Astrocyte (in vitro differentiated cells and primary cell): ENCODE measurements at regions not wholly inside any gene's neighbourhood (a gene's known extent, or its start where the extent isn't known, plus 50 kb on each side); places are given as distances from the start of the nearest gene placed in this dataset.
A peak's percentile ranks its signal among the peaks of the same experiment; 100 is the strongest.

Source experiments
- DNase-seq: peaks from one replicate; pipeline ENCODE4 v3.0.0-alpha.2; 2010; ENCODE audit warnings: low read depth
- FAIRE-seq: peaks from 2 replicates; lab custom pipeline; 2011; peaks lifted over from hg19 to GRCh38; lab: Jason Lieb, UNC
- H2AFZ ChIP-seq: 2 replicates; pipeline ENCODE4 v1.6.0; 2012; ENCODE audit warnings: low read depth, low read length, inconsistent platforms
- H3K27ac ChIP-seq: 2 replicates; pipeline ENCODE4 v1.5.1; 2011; ENCODE audit warnings: low read depth, low read length, inconsistent platforms
- H3K27me3 ChIP-seq: 2 replicates; pipeline ENCODE4 v1.6.0; 2011; ENCODE audit warnings: low read length, inconsistent platforms; ENCODE audit not compliant: insufficient read depth
- H3K36me3 ChIP-seq: 2 replicates; pipeline ENCODE4 v1.5.1; 2011; ENCODE audit warnings: low read length, inconsistent platforms; ENCODE audit not compliant: insufficient read depth
- H3K4me1 ChIP-seq: 2 replicates; pipeline ENCODE4 v1.5.1; 2011; ENCODE audit warnings: low read length, inconsistent platforms; ENCODE audit not compliant: insufficient read depth
- H3K4me2 ChIP-seq: 2 replicates; pipeline ENCODE4 v1.6.0; 2012; ENCODE audit warnings: low read length, inconsistent platforms
- H3K4me3 ChIP-seq: 2 replicates; pipeline ENCODE4 v1.5.1; 2011; ENCODE audit warnings: low read depth, mild to moderate bottlenecking, low read length, inconsistent platforms; ENCODE audit not compliant: insufficient read depth
- H3K79me2 ChIP-seq: 2 replicates; pipeline ENCODE4 v1.6.0; 2012; ENCODE audit warnings: mild to moderate bottlenecking, low read length, inconsistent platforms; ENCODE audit not compliant: insufficient read depth
- H3K9ac ChIP-seq: 2 replicates; pipeline ENCODE4 v1.6.0; 2012; ENCODE audit warnings: mild to moderate bottlenecking, low read length, inconsistent platforms
- H3K9me3 ChIP-seq: 2 replicates; pipeline ENCODE4 v1.5.1; 2012; ENCODE audit warnings: low read depth, mild to moderate bottlenecking, low read length, inconsistent platforms; ENCODE audit not compliant: insufficient read depth
- H4K20me1 ChIP-seq: 2 replicates; pipeline ENCODE4 v1.6.0; 2012; ENCODE audit warnings: low read length, inconsistent platforms; ENCODE audit not compliant: insufficient read depth
- H3K27ac Mint-ChIP-seq: one replicate; pipeline ENCODE4 v1.8.0; 2021; ENCODE audit warnings: mild to moderate bottlenecking, mixed read lengths; ENCODE audit not compliant: unreplicated experiment
- H3K27me3 Mint-ChIP-seq: one replicate; pipeline ENCODE4 v1.8.0; 2021; ENCODE audit warnings: low read depth, mixed read lengths; ENCODE audit not compliant: unreplicated experiment
- H3K36me3 Mint-ChIP-seq: one replicate; pipeline ENCODE4 v1.8.0; 2021; ENCODE audit warnings: low read depth, mixed read lengths; ENCODE audit not compliant: unreplicated experiment
- H3K4me1 Mint-ChIP-seq: one replicate; pipeline ENCODE4 v1.8.0; 2021; ENCODE audit warnings: low read depth, mixed read lengths; ENCODE audit not compliant: unreplicated experiment
- H3K4me3 Mint-ChIP-seq: one replicate; pipeline ENCODE4 v1.8.0; 2021; ENCODE audit warnings: mild to moderate bottlenecking, moderate library complexity, mixed read lengths; ENCODE audit not compliant: unreplicated experiment
- H3K9me3 Mint-ChIP-seq: one replicate; pipeline ENCODE4 v1.8.0; 2021; ENCODE audit warnings: mild to moderate bottlenecking, mixed read lengths; ENCODE audit not compliant: unreplicated experiment
- CTCF ChIP-seq: IDR thresholded peaks from 2 replicates; pipeline ENCODE4 v1.5.1; 2011; ENCODE audit warnings: low read depth, mild to moderate bottlenecking, inconsistent platforms, low read length, moderate library complexity; ENCODE audit not compliant: insufficient read depth
- EZH2 ChIP-seq: IDR thresholded peaks from 2 replicates; pipeline ENCODE4 v1.6.1; 2012; ENCODE audit warnings: mild to moderate bottlenecking, low read length, inconsistent platforms; ENCODE audit not compliant: insufficient read depth

DNA sequence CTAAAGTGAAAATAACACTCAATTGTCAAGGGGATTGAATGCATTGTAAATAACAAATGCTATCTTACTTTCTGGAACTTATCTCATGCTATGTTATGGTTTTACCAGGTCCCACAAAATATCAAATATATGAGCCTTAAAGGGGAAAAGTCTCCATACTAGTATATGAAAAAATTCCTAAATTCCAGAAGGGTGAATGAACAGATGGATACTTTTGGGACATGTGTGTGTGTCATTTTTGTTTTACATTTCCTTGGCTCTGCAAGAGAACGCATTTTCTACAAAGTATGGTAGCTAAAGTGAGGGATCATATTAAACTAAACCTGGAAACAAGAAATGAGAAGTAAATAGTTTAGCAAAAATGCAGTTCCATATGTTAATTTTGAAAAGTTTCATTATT is 682.8 kb downstream of the INHBA start:
- no peak overlapping the region for H3K4me3 ChIP-seq
- H2AFZ ChIP-seq: no peak overlapping the region
- DNase-seq: no peak
- Mint-ChIP-seq H3K36me3 (no peaks in the 10 kb centered on the region), H3K9me3 (peaks cover 2% of the 10 kb centered on the region), H3K27ac (no peak overlapping the region), H3K27me3 (no peaks in the 10 kb centered on the region), H3K4me1 (peaks cover 6% of the 10 kb centered on the region), H3K4me3 (no peak overlapping the region)
- TF ChIP-seq CTCF (no peak), EZH2 (no peak)
- FAIRE-seq: no peak
- no peaks in the 10 kb centered on the region for H3K9me3 ChIP-seq
- H3K27ac ChIP-seq: no peak overlapping the region
- no peak overlapping the region for H3K9ac ChIP-seq
- no peaks in the 10 kb centered on the region for H3K4me1 ChIP-seq
- no peaks in the 10 kb centered on the region for H4K20me1 ChIP-seq
- H3K79me2 ChIP-seq: no peaks in the 10 kb centered on the region
- H3K36me3 ChIP-seq: no peaks in the 10 kb centered on the region
- H3K27me3 ChIP-seq: no peaks in the 10 kb centered on the region
- no peak overlapping the region for H3K4me2 ChIP-seq

DNA sequence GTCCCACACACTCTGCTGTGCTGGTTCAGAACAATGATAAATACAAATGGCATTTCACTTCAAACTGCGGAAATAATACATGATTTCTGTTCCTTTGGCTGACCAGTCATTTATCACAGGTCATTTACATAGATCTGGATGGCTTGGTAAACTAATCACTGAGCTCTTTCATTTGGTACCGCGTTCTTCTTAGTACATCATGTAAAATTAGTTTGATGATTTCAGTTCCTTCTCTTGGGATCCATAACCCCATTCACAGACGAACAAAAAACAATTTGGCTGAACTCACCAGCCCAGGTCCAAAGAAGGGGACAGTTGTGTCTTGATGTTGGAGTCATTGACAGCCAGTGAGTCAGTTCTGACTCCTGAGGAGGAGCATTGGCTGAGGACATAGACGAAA is 689.8 kb downstream of the INHBA start:
- Mint-ChIP-seq H3K4me1 (peaks cover 11% of the 10 kb centered on the region), H3K9me3 (peaks cover 6% of the 10 kb centered on the region), H3K27me3 (no peaks in the 10 kb centered on the region), H3K4me3 (no peak overlapping the region), H3K36me3 (no peaks in the 10 kb centered on the region), H3K27ac (no peak overlapping the region)
- no peaks in the 10 kb centered on the region for H4K20me1 ChIP-seq
- H3K79me2 ChIP-seq: no peaks in the 10 kb centered on the region
- H2AFZ ChIP-seq: no peak overlapping the region
- DNase-seq (peak; percentile 54), FAIRE-seq (no peak)
- no peak overlapping the region for H3K27ac ChIP-seq
- H3K27me3 ChIP-seq: no peaks in the 10 kb centered on the region
- H3K4me1 ChIP-seq: peaks cover 4% of the 10 kb centered on the region
- no peak overlapping the region for H3K4me3 ChIP-seq
- H3K9me3 ChIP-seq: no peaks in the 10 kb centered on the region
- H3K9ac ChIP-seq: no peak overlapping the region
- TF ChIP-seq EZH2 (no peak), CTCF (no peak)
- peak overlapping the region; percentile 9 for H3K4me2 ChIP-seq
- H3K36me3 ChIP-seq: no peaks in the 10 kb centered on the region

DNA sequence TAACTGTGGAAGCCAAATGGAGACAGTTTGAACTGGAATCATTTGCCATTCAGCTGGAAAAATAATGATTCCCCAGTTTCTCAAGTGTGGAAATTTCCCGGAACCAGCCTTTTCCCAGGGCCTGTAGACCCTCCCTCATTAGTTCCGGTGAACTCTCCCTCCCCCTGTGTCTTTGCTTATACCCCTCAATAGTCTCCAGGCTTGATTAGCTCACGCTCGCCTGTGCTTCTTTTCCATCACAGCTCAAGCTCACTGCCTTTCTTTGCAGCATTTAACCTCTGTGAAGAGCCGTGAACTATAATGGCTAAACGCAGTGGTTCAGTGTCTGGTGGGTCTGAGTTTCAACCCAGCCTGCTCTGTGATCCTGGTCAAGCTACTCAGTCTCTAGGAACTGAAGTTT is 690.8 kb downstream of the INHBA start:
- H3K27me3 ChIP-seq: no peaks in the 10 kb centered on the region
- peaks cover 8% of the 10 kb centered on the region for H3K4me1 ChIP-seq
- no peaks in the 10 kb centered on the region for H3K27me3 Mint-ChIP-seq
- no peak overlapping the region for H3K4me3 Mint-ChIP-seq
- H3K27ac ChIP-seq: no peak overlapping the region
- TF ChIP-seq CTCF (no peak), EZH2 (no peak)
- H3K27ac Mint-ChIP-seq: no peak overlapping the region
- H3K36me3 Mint-ChIP-seq: no peaks in the 10 kb centered on the region
- H3K9me3 ChIP-seq: no peaks in the 10 kb centered on the region
- peak overlapping the region; percentile 13 for H2AFZ ChIP-seq
- H3K9ac ChIP-seq: no peak overlapping the region
- peaks cover 15% of the 10 kb centered on the region for H3K4me1 Mint-ChIP-seq
- no peaks in the 10 kb centered on the region for H3K79me2 ChIP-seq
- H4K20me1 ChIP-seq: no peaks in the 10 kb centered on the region
- no peak overlapping the region for H3K4me3 ChIP-seq
- peaks cover 4% of the 10 kb centered on the region for H3K9me3 Mint-ChIP-seq
- H3K4me2 ChIP-seq: no peak overlapping the region
- H3K36me3 ChIP-seq: no peaks in the 10 kb centered on the region
- FAIRE-seq: no peak
- no peak for DNase-seq
